Stimulated activated CD8-positive, alpha-beta memory T cell treated with anti-CD3 and anti-CD28 coated beads, Interleukin-15, amount 100 ng/mL, for 1 hour (primary cell): ENCODE measurements at regions not wholly inside any gene's neighbourhood (a gene's known extent, or its start where the extent isn't known, plus 50 kb on each side); places are given as distances from the start of the nearest gene placed in this dataset.

Experiments
- DNase-seq: peaks from one replicate; pipeline ENCODE4 v3.0.0-alpha.2; 2020; ENCODE audit warnings: low read depth

GRCh38 chr12:89185181-89185580 is 167.1 kb downstream of the DUSP6 start:
- DNase-seq, result no peak

GRCh38 chr12:89183985-89184435 is 168.3 kb downstream of the DUSP6 start:
- no peak for DNase-seq

- DNase-seq, result no peak
These were observed 170.9 kb downstream of the DUSP6 start for GRCh38 chr12:89181271-89181920.

- no peak for DNase-seq
These were observed 171.8 kb downstream of the DUSP6 start for GRCh38 chr12:89180496-89180895.

GRCh38 chr12:89179983-89180382 is 172.3 kb downstream of the DUSP6 start:
- DNase-seq, result no peak

GRCh38 chr12:89179245-89179644 is 173.1 kb downstream of the DUSP6 start:
- DNase-seq, result no peak

GRCh38 chr12:89177802-89178395 is 174.4 kb downstream of the DUSP6 start:
- no peak for DNase-seq

- no peak for DNase-seq
These were observed 175.6 kb downstream of the DUSP6 start for GRCh38 chr12:89176676-89177075.

GRCh38 chr12:89173678-89174077 is 178.6 kb downstream of the DUSP6 start:
- DNase-seq, result no peak

GRCh38 chr12:89173096-89173495 is 179.2 kb downstream of the DUSP6 start:
- DNase-seq, result no peak

- no peak for DNase-seq
These were observed 180.1 kb downstream of the DUSP6 start for GRCh38 chr12:89172224-89172623.

- DNase-seq, result no peak
These were observed 183.0 kb downstream of the DUSP6 start for GRCh38 chr12:89169321-89169720.

- no peak for DNase-seq
These were observed 184.3 kb downstream of the DUSP6 start for GRCh38 chr12:89167986-89168385.

GRCh38 chr12:89166525-89166934 is 185.8 kb downstream of the DUSP6 start:
- no peak for DNase-seq

GRCh38 chr12:89166121-89166520 is 186.2 kb downstream of the DUSP6 start:
- no peak for DNase-seq

- DNase-seq, result no peak
These were observed 186.6 kb downstream of the DUSP6 start for GRCh38 chr12:89165703-89166102.

- no peak for DNase-seq
These were observed 188.4 kb downstream of the DUSP6 start for GRCh38 chr12:89163918-89164317.

GRCh38 chr12:89162589-89163261 is 189.6 kb downstream of the DUSP6 start:
- DNase-seq, result no peak

- no peak for DNase-seq
These were observed 190.7 kb downstream of the DUSP6 start for GRCh38 chr12:89161557-89161956.

- no peak for DNase-seq
These were observed 191.6 kb downstream of the DUSP6 start for GRCh38 chr12:89160716-89161123.

GRCh38 chr12:89157413-89157812 is 194.9 kb downstream of the DUSP6 start:
- no peak for DNase-seq

GRCh38 chr12:89156862-89157262 is 195.4 kb downstream of the DUSP6 start:
- no peak for DNase-seq

- DNase-seq, result no peak
These were observed 196.0 kb downstream of the DUSP6 start for GRCh38 chr12:89156340-89156739.
